Upper lobe of right lung (tissue), 1 donor: ENCODE measurements at regions not wholly inside any gene's neighbourhood (a gene's known extent, or its start where the extent isn't known, plus 50 kb on each side); places are given as distances from the start of the nearest gene placed in this dataset.

Source experiments
- ATAC-seq: fragments of 200-7000 bp; cut with Tn5 transposase; one replicate; pipeline ENCODE4 v1.9.1; 2020; ENCODE audit warnings: mild to moderate bottlenecking, moderate library complexity
- DNase-seq: peaks from one replicate; pipeline ENCODE4 v3.0.0-alpha.2; 2020
- H3K27ac ChIP-seq: fragments of 200-600 bp; one replicate; pipeline ENCODE4 v1.8.0; 2022
- H3K27me3 ChIP-seq: fragments of 200-600 bp; one replicate; pipeline ENCODE4 v1.8.0; 2022; ENCODE audit warnings: mild to moderate bottlenecking
- H3K36me3 ChIP-seq: fragments of 200-600 bp; one replicate; pipeline ENCODE4 v1.8.0; 2022
- H3K4me1 ChIP-seq: fragments of 200-600 bp; one replicate; pipeline ENCODE4 v1.8.0; 2022
- H3K4me3 ChIP-seq: fragments of 200-600 bp; one replicate; pipeline ENCODE4 v1.8.0; 2022; ENCODE audit warnings: mild to moderate bottlenecking
- H3K9me3 ChIP-seq: fragments of 200-600 bp; one replicate; pipeline ENCODE4 v1.8.0; 2022
- intact Hi-C: fragments of 100-400 bp; cut with DNase I; formaldehyde crosslinking; loops from one replicate; pipeline ENCODE4 v1.11.0; 2022
- TF ChIP-seq, protein P1 (sequence below): fragments of 200-600 bp; IDR thresholded peaks from one replicate; pipeline ENCODE4 v1.8.0; 2022; ENCODE audit warnings: antibody characterized with exemption
- donor health status: DM: no; HTN: yes; CAD: no; lungs with severe emphysema.

- intact Hi-C loops = loop anchor here (10.0 kb wide), 1 partner anchor 205 kb away; no protein-coding TSS in a partner anchor
- DNase-seq (no peak), ATAC-seq (peak; percentile 21)
- H3K36me3 ChIP-seq = no peaks in the 10 kb centered on the region
- H3K27me3 ChIP-seq = no peaks in the 10 kb centered on the region
- TF ChIP-seq, protein P1, sequence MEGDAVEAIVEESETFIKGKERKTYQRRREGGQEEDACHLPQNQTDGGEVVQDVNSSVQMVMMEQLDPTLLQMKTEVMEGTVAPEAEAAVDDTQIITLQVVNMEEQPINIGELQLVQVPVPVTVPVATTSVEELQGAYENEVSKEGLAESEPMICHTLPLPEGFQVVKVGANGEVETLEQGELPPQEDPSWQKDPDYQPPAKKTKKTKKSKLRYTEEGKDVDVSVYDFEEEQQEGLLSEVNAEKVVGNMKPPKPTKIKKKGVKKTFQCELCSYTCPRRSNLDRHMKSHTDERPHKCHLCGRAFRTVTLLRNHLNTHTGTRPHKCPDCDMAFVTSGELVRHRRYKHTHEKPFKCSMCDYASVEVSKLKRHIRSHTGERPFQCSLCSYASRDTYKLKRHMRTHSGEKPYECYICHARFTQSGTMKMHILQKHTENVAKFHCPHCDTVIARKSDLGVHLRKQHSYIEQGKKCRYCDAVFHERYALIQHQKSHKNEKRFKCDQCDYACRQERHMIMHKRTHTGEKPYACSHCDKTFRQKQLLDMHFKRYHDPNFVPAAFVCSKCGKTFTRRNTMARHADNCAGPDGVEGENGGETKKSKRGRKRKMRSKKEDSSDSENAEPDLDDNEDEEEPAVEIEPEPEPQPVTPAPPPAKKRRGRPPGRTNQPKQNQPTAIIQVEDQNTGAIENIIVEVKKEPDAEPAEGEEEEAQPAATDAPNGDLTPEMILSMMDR = no peak
- no peaks in the 10 kb centered on the region for H3K4me1 ChIP-seq
- H3K4me3 ChIP-seq = no peak overlapping the region
- H3K9me3 ChIP-seq = no peaks in the 10 kb centered on the region
- no peak overlapping the region for H3K27ac ChIP-seq
Measured at GRCh38 chr1:200479816-200480215, 70.0 kb upstream of the ZNF281 start.

GRCh38 chr1:200478945-200479558, 69.2 kb upstream of the ZNF281 start:
- Histone ChIP-seq H3K36me3 (no peaks in the 10 kb centered on the region), H3K4me3 (no peak overlapping the region), H3K9me3 (no peaks in the 10 kb centered on the region), H3K4me1 (no peaks in the 10 kb centered on the region), H3K27ac (no peak overlapping the region), H3K27me3 (no peaks in the 10 kb centered on the region)
- peak; percentile 11 for ATAC-seq
- no peak for DNase-seq
- TF ChIP-seq, protein P1 = no peak
- intact Hi-C loops = no loop called here

DNA sequence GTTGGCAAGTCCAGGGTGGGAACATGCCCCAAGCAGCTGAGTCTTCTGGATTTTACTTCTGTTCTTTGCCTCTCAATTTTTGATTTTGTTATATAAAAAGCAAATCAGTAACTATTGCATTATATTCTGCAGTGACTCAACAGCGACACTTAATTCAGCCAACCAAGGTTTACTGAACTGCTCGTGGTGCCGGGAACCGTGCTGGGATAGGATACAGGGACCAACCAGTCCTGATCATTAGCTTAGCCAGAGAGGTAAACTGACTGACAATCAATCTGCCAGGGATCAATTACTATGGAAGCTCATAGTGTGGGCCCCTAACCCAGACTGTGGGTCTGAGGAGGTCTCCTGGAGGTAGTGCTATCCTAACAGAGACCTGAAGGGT, 68.4 kb upstream of the ZNF281 start:
- H3K36me3 ChIP-seq = no peaks in the 10 kb centered on the region
- no peaks in the 10 kb centered on the region for H3K9me3 ChIP-seq
- H3K4me3 ChIP-seq = no peak overlapping the region
- no peaks in the 10 kb centered on the region for H3K4me1 ChIP-seq
- no peaks in the 10 kb centered on the region for H3K27me3 ChIP-seq
- DNase-seq = no peak
- intact Hi-C loops = no loop called here
- ATAC-seq = no peak
- TF ChIP-seq, protein P1 = no peak
- H3K27ac ChIP-seq = no peak overlapping the region

DNA sequence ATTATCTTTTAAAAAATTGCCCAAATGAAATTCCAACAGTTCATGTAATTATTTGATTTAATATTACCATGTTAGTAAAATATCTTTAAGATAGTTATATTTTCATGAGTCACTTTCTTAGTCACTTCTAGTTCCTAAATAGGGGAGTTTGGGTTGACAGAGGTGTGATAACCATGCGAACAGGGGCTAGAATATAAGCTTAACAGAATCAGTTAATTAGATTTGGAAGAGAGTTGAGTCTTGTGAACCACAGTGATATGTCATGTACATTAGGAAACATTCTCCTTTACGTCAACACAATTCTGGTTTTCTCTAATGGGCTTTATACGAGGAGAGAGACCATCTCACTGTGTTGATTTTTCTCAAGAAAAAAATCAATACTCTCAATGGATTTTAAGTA, 64.8 kb upstream of the ZNF281 start:
- DNase-seq (no peak), ATAC-seq (no peak)
- Histone ChIP-seq H3K27me3 (no peaks in the 10 kb centered on the region), H3K4me3 (no peak overlapping the region), H3K9me3 (no peaks in the 10 kb centered on the region), H3K27ac (no peak overlapping the region), H3K36me3 (no peaks in the 10 kb centered on the region), H3K4me1 (no peaks in the 10 kb centered on the region)
- TF ChIP-seq, protein P1 = no peak
- intact Hi-C loops = no loop called here

DNA sequence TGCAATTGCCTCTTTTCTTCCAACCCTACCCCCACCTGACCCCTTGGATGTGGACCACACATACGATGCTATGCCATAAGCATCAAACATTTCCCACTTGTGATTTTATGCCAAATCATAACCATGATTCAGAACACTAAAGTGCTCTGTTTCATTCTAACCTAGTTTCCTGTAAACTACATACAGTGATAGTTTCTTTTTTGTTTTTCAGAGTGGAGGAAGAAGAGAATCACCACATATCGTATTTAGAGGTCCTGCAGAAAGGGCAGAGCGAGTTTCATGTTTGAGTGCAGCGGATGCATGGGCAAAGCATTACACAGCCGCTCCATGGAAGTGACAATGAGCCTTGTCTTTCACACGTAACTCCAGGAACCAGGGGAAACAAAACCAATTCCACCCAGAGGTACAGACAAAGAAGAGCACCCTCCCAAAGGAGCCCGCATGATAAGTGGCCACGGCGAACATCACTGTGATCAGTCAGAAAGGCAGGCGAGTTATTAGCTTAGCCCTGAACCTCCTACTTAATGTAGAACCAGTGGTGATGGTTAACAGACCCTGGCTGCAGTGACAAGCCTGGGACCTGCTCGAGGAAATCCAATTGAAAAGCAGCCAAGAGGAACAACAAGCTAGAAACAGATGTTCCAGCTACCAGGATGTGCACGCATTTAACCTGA, 64.0 kb upstream of the ZNF281 start:
- Histone ChIP-seq H3K27me3 (no peaks in the 10 kb centered on the region), H3K27ac (no peak overlapping the region), H3K36me3 (no peaks in the 10 kb centered on the region), H3K4me3 (no peak overlapping the region), H3K4me1 (no peaks in the 10 kb centered on the region), H3K9me3 (no peaks in the 10 kb centered on the region)
- TF ChIP-seq, protein P1 = no peak
- no peak for ATAC-seq
- intact Hi-C loops = no loop called here
- DNase-seq = no peak
